IMR-90 (cell line): ENCODE measurements at regions not wholly inside any gene's neighbourhood (a gene's known extent, or its start where the extent isn't known, plus 50 kb on each side); places are given as distances from the start of the nearest gene placed in this dataset.
A peak's percentile ranks its signal among the peaks of the same experiment; 100 is the strongest.

Experiments used
- BHLHE40 ChIP-seq: fragments of 150-350 bp; IDR thresholded peaks from 2 replicates; pipeline ENCODE4 v1.6.1; 2016; ENCODE audit warnings: mild to moderate bottlenecking, low read depth, low read length
- CEBPB ChIP-seq: IDR thresholded peaks from 2 replicates; pipeline ENCODE4 v1.6.1; 2012; ENCODE audit warnings: low read depth, low read length, improper control_type of control experiment
- CTCF ChIP-seq: conservative IDR thresholded peaks from 2 replicates; pipeline ENCODE4 v1.5.1; 2012; ENCODE audit warnings: mild to moderate bottlenecking, low read depth, low read length, improper control_type of control experiment
- ELK1 ChIP-seq: fragments of 150-350 bp; IDR thresholded peaks from 2 replicates; pipeline ENCODE4 v1.6.1; 2016; ENCODE audit warnings: low read depth, mild to moderate bottlenecking, low read length, moderate library complexity, borderline replicate concordance
- MXI1 ChIP-seq: IDR thresholded peaks from 2 replicates; pipeline ENCODE4 v1.6.1; 2012; ENCODE audit warnings: low read depth, mild to moderate bottlenecking, low read length, moderate library complexity, borderline replicate concordance
- NFE2L2 ChIP-seq: fragments of 150-350 bp; IDR thresholded peaks from 2 replicates; pipeline ENCODE4 v1.6.1; 2016; ENCODE audit warnings: low read depth, mild to moderate bottlenecking, low read length
- POLR2A ChIP-seq: IDR thresholded peaks from 2 replicates; pipeline ENCODE4 v1.6.1; 2012; ENCODE audit warnings: mild to moderate bottlenecking, low read depth, low read length
- RFX5 ChIP-seq: IDR thresholded peaks from 2 replicates; pipeline ENCODE4 v1.8.0; 2012; ENCODE audit warnings: low read depth, mild to moderate bottlenecking, low read length, moderate library complexity
- SMC3 ChIP-seq: fragments of 150-350 bp; IDR thresholded peaks from 2 replicates; pipeline ENCODE4 v1.6.1; 2016; ENCODE audit warnings: low read depth, mild to moderate bottlenecking, antibody characterized with exemption, low read length, moderate library complexity
- USF2 ChIP-seq: fragments of 150-350 bp; IDR thresholded peaks from 2 replicates; pipeline ENCODE4 v1.6.1; 2017; ENCODE audit warnings: mild to moderate bottlenecking, antibody characterized with exemption, low read length, low read depth

- TF ChIP-seq CTCF = no peak
- TF ChIP-seq RFX5 = no peak
- TF ChIP-seq ELK1 = no peak
- peak; percentile 64; the same call in 1 of the 2 replicates for TF ChIP-seq MXI1
- no peak; the same call in none of the 2 replicates for TF ChIP-seq POLR2A
- TF ChIP-seq BHLHE40 = 0 out of 2 replicates have a peak, but pooled peaks have one; percentile 3
- TF ChIP-seq USF2 = no peak
- TF ChIP-seq CEBPB = no peak
- 0 out of 2 replicates have a peak, but pooled peaks have one; percentile 5 for TF ChIP-seq SMC3
- TF ChIP-seq NFE2L2 = no peak
Observed at GRCh38 chr14:89617481-89618329, 200.7 kb upstream of the FOXN3 start.
